Dermis blood vessel endothelial cell (primary cell): ENCODE measurements at regions not wholly inside any gene's neighbourhood (a gene's known extent, or its start where the extent isn't known, plus 50 kb on each side); places are given as distances from the start of the nearest gene placed in this dataset.

ENCODE experiments used
- DNase-seq: peaks from one replicate; pipeline ENCODE4 v3.0.0; 2010

- DNase-seq: no peak
These were observed 122.6 kb upstream of the MOCS1 start for GRCh38 chr6:40056865-40057264.

- no peak for DNase-seq
These were observed 120.3 kb upstream of the MOCS1 start for GRCh38 chr6:40054602-40055001.

DNA sequence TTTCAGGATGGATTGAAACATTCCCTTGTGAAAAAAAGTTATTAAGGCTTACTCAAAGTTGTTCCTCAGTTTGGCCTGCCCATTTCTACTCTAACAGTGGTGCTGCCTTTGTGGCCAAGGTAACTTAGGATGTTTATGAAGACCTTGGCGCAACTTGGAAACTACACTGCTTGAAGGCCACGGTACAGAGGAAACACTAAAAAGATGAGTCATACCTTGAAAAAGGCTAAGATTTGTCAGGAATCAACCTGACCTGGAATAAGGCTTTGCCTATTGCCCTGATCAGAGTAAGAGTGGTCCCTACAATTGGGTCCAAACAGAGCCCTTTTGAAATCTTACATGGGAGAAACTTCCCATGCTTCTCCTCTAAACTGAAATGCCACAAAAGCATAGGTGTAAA, 119.9 kb upstream of the MOCS1 start:
- no peak for DNase-seq

DNA sequence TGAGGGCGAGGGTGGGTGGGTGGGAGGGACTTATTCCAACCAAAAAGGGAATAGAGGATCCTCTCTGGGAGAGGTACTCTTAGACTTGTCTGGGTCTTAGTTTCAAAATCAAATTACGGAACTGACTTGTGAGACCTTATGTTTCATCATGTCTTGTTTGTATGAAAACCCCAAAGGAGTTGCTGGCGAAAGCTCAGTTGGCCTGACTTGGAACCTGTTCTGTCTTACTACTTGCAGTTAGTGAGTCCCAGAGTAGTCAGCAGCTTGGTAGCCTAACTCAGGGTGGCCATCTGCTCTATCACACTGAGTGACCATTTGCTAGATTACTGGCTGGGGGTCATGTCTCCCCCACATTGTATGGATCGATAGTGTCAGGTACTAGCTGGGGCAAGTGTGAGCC, 114.9 kb upstream of the MOCS1 start:
- no peak for DNase-seq

- no peak for DNase-seq
These were observed 109.9 kb upstream of the MOCS1 start for GRCh38 chr6:40044196-40044595.

- no peak for DNase-seq
These were observed 108.0 kb upstream of the MOCS1 start for GRCh38 chr6:40042232-40042631.

- no peak for DNase-seq
These were observed 104.8 kb upstream of the MOCS1 start for GRCh38 chr6:40039042-40039441.

GRCh38 chr6:40038626-40039025, 104.4 kb upstream of the MOCS1 start:
- no peak for DNase-seq

DNA sequence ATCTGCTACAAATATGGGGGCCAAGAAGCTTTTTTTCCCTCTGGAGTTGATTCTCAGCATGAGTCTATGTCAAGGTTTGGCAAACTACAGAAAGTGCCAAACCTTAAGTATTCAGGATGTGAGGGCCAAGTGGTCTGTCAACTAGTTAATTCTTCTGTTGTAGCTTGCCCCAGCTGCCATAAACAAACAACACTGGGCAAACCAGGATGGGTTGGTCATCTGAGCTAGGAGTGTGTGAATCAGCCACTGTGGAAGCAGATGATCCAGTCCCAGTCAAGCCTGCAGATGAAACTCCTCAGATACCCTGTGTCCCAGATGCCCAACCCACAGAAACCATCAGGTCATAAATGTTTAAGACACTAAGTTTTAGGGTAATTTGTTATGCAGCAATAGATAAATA, 103.0 kb upstream of the MOCS1 start:
- DNase-seq: no peak

GRCh38 chr6:40036186-40036585, 101.9 kb upstream of the MOCS1 start:
- DNase-seq: no peak

- no peak for DNase-seq
These were observed 94.2 kb upstream of the MOCS1 start for GRCh38 chr6:40028449-40028848.

DNA sequence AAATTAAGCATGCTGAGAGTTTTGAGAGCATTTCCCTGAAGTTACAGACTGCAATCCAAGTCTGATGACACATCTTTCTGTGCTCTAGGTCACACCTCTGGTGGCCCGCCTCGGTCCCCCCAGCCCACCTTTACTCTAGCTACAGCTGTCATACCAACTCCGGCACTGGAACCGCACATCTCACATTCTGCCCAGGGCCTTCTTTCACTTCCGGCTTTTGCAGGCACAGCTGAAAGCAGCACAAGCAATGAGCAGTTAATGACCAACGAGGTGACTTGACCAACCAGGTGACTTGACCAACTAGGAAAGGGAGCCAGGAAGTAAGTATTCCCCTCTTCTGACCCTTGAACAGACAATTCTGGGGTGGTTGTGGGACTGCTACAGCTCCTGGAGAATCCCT, 88.6 kb upstream of the MOCS1 start:
- DNase-seq: no peak

DNA sequence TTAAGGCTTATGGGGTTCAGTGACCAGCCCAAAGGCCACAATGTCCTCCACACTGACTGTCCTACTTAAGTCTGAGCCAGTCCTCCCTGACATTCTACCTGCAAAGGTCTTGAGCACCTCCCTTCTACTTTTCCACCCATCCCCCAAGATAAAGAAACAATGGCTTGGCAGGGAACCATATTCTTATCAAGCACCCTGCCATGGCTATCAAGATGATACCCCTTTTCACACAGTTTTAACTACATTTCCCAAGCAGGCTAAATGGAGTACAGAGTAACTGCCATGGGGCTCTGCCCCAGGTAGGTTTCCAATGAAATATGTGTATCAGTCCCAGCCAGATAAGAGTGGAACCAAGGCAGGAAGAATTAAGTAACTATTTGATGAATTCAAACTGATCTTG, 85.9 kb upstream of the MOCS1 start:
- DNase-seq: no peak

DNA sequence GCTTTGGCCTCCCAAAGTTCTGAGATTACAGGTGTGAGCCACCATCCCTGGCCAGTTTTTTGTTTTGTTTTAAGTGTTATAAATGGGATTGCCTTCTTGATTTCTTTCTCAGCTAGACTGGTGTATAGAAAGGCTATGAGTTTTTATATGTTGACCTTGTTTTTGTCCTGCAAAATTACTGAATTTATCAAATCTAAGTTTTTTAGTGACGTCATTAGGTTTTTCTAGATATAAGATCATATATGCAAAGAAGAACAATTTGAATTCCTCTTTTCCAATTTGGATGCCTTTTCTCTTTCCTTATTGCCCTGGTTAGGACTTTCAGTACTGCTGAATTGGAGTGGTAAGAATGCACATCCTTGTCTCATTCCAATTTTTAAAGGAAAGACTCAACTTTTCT, 81.3 kb upstream of the MOCS1 start:
- DNase-seq: no peak

GRCh38 chr6:40011844-40012243, 77.6 kb upstream of the MOCS1 start:
- no peak for DNase-seq

GRCh38 chr6:40000964-40001515, 66.8 kb upstream of the MOCS1 start:
- DNase-seq: no peak

DNA sequence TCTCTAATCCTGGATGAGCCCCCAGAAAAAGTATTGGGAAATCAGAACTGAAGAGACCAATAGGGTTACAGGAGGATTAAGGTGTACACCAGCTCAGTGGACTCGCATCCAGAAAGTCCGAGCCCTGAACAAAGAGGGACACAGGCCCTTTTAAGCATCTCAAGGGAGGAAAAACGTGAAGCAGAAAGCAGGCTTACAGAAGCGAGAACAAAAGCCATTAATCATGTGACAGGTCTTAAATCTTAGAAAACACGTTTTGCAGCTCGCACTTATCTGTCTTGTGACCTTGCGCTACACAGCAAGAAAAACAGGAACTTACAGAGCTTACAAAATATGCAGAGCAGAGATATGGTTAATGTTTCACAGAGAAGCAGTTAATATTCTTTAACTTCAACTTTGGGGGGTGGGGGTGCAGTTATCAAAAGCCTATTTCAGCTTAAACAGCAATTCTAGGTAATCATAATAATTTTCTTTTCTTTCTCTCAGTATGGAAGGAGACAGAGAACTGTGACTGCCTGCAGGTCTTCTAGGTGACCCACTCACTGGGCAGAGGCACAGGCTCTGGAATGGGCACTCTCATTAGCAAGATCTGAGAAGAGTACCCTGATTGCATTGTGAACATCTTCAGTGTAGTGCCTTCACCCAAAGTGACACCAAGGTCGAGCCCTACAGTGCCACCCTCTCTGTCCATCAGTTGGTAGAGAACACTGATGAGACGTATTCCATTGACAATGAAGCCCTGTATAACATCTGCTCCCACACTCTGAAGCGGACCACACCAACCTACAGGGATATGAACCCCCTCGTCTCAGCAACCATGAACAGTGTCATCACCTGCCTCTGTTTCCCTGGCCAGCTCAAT, 65.0 kb upstream of the MOCS1 start:
- no peak for DNase-seq

- DNase-seq: no peak
These were observed 63.9 kb upstream of the MOCS1 start for GRCh38 chr6:39998126-39998525.

DNA sequence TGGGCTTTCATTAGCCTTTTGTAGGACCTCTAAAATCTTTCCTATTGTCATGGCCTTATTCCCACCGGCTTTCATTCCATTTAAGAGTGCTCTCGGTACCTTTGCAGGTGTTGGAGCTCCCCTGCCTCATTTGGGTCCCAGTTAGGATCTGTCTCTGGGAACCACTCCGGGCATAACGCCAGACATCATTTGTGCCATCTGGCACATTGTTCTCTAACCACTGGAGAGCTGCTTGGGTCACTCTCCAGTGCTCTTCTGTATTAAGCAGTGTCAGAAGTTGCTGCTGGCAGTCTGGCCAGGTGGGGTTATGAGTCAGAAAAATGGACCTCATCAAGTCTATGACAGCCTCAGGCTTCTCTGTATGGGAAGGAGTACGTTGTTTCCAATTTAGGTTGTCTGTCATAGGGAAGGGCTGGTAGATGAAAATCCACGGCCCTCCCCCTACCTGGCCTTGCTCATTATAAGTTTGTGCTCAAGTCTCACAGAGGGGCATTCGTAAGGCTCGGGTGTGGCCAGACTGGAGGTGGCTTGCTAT, 62.9 kb upstream of the MOCS1 start:
- DNase-seq: no peak

DNA sequence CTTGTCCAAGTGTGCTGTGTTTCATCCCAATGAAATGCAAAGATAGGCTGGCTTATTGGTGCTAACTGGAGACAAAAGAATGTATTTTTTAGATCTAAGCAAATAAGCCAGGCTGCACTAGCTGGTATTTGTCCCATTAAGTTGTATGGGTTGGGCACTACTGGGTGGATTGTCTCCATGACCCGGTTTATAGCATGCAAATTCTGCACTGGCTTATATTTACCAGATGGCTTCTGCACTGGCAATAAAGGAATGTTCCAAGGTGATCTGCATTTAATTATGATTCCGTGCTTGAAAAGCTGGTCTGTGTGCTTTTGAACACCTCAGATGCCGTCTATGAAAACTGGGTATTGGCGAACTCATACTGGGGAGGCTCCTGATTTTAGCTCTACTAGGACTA, 61.4 kb upstream of the MOCS1 start:
- no peak for DNase-seq

DNA sequence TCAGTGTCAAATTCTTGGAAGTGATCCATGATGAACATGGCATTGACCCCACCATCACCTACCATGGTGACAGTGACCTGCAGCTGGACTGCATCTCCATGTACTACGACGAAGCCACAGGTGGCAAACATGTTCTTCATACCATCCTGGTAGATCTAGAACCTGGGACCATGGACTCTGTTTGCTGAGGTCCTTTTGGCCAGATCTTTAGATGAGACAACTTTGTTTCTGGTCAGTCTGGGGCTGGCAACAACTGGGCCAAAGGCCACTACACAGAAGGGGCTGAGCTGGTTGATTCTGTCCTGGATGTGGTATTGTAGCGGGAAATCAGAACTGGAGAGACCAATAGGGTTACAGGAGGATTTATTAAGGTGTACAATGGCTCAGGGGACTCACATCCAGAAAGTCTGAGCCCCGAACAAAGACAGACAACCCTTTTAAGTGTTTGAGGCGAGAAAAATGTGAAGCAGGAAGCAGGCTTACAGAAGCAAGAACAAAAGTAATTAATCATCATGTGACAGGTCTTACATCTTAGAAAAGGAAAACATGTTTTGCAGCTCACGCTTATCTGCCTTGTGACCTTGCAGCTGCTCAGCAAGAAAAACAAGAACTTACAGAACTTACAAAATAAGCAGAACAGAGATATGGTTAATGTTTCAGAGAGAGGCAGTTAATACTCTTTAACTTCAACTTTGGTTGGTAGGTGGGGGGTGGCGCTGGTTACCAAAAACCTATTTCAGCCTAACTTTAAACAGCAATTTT, 58.8 kb upstream of the MOCS1 start:
- no peak for DNase-seq
